ENCODE measurements at regions not wholly inside any gene's neighbourhood (a gene's known extent, or its start where the extent isn't known, plus 50 kb on each side); places are given as distances from the start of the nearest gene placed in this dataset.

DNA sequence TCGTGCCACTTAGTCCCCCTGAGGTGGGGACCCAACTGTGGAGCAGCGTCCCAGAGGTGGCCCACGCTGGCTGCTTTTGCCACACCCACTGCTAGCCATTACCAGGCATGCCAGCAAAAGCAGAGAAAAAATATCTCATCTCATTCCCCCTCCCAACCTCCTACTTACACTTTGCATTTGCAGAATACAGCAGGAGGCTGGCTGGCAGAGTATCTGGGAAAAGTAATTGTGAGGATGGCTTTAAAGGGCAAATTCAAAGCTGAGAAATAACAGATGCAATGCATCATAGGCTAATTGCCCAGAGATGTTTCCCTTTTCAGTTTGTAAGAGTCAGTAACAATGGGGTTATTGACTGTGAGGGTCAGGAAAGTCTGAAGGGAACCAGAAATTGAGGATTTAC, 438.1 kb upstream of the DSEL start:
- Histone ChIP-seq H3K27ac (ENCODE audit: low read length) (no peak overlapping the region), H3K4me1 (ENCODE audit: low read length) (peaks cover 6% of the 10 kb centered on the region), H4K20me1 (ENCODE audit: insufficient read depth, low read length) (no peaks in the 10 kb centered on the region), H3K4me3 (ENCODE audit: low read length) (no peak overlapping the region), H2AFZ (ENCODE audit: low read depth, low read length) (no peak overlapping the region), H3K79me2 (ENCODE audit: low read length) (no peaks in the 10 kb centered on the region), H3K9me3 (ENCODE audit: insufficient read depth, low read length) (peaks cover 5% of the 10 kb centered on the region), H3K36me3 (replicated peaks; ENCODE audit: low read depth, low read length) (no peaks in the 10 kb centered on the region), H3K9ac (ENCODE audit: low read length) (no peak overlapping the region), H3K4me2 (ENCODE audit: low read length) (no peak overlapping the region), H3K27me3 (ENCODE audit: low read depth, low read length) (no peaks in the 10 kb centered on the region)
- TF ChIP-seq EZH2phosphoT487 (IDR thresholded peaks at IDR 0.05; ENCODE audit: low read depth), result no peak
- TF ChIP-seq, protein P1, sequence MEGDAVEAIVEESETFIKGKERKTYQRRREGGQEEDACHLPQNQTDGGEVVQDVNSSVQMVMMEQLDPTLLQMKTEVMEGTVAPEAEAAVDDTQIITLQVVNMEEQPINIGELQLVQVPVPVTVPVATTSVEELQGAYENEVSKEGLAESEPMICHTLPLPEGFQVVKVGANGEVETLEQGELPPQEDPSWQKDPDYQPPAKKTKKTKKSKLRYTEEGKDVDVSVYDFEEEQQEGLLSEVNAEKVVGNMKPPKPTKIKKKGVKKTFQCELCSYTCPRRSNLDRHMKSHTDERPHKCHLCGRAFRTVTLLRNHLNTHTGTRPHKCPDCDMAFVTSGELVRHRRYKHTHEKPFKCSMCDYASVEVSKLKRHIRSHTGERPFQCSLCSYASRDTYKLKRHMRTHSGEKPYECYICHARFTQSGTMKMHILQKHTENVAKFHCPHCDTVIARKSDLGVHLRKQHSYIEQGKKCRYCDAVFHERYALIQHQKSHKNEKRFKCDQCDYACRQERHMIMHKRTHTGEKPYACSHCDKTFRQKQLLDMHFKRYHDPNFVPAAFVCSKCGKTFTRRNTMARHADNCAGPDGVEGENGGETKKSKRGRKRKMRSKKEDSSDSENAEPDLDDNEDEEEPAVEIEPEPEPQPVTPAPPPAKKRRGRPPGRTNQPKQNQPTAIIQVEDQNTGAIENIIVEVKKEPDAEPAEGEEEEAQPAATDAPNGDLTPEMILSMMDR (IDR thresholded peaks at IDR 0.05; ENCODE audit: low read depth, low read length), result no peak

DNA sequence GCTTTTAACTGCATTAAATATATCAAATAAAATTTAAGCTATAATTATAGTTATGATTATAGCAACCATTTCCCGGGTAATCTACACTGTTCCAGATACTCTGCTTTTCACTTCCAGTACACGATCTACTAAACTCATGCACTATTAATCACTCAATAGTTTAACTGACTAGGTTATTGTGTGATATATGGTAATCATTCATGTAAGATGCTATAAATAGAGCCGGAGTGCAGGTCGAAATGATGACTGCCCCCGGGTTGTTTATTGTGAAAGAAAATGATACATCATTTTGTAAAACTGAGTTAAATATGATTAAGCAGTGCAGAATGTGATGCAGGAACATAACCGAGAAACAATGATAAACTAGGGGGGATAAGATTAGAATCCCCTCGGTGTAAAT, 434.6 kb upstream of the DSEL start:
- Histone ChIP-seq H3K27ac (ENCODE audit: low read length) (no peak overlapping the region), H3K79me2 (ENCODE audit: low read length) (no peaks in the 10 kb centered on the region), H3K27me3 (ENCODE audit: low read depth, low read length) (no peaks in the 10 kb centered on the region), H3K4me3 (ENCODE audit: low read length) (no peak overlapping the region), H3K4me1 (ENCODE audit: low read length) (peaks cover 6% of the 10 kb centered on the region), H3K36me3 (replicated peaks; ENCODE audit: low read depth, low read length) (no peaks in the 10 kb centered on the region), H2AFZ (ENCODE audit: low read depth, low read length) (no peak overlapping the region), H3K9me3 (ENCODE audit: insufficient read depth, low read length) (peaks cover 8% of the 10 kb centered on the region), H4K20me1 (ENCODE audit: insufficient read depth, low read length) (no peaks in the 10 kb centered on the region), H3K4me2 (ENCODE audit: low read length) (no peak overlapping the region), H3K9ac (ENCODE audit: low read length) (no peak overlapping the region)
- no peak for TF ChIP-seq EZH2phosphoT487 (IDR thresholded peaks at IDR 0.05; ENCODE audit: low read depth)
- TF ChIP-seq, protein P1 (IDR thresholded peaks at IDR 0.05; ENCODE audit: low read depth, low read length), result no peak

DNA sequence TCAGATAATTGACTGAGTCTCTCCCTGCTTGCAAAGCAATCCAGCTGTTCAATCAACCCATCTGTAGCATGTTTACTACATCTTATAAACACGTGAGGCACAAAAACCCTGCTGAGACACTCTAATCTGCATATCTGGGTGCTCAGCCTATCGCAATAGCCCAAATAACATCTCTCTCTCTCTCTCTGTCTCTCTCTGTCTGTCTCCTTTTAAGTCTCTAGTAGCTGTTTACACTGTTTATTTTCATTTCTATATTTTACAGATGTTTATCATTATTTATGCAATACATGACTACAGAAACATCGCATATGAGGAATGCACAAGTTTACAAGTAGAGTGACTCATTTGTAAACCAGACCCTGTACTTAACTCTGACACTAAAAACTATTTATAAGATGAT, 422.1 kb upstream of the DSEL start:
- no peak overlapping the region for H3K4me2 ChIP-seq (ENCODE audit: low read length)
- TF ChIP-seq, protein P1 (IDR thresholded peaks at IDR 0.05; ENCODE audit: low read depth, low read length), result no peak
- no peak for TF ChIP-seq EZH2phosphoT487 (IDR thresholded peaks at IDR 0.05; ENCODE audit: low read depth)
- H3K36me3 ChIP-seq (replicated peaks; ENCODE audit: low read depth, low read length), result no peaks in the 10 kb centered on the region
- H3K4me1 ChIP-seq (ENCODE audit: low read length), result peaks cover 27% of the 10 kb centered on the region
- H3K27ac ChIP-seq (ENCODE audit: low read length), result no peak overlapping the region
- H2AFZ ChIP-seq (ENCODE audit: low read depth, low read length), result no peak overlapping the region
- H3K4me3 ChIP-seq (ENCODE audit: low read length), result no peak overlapping the region
- H3K9me3 ChIP-seq (ENCODE audit: insufficient read depth, low read length), result no peaks in the 10 kb centered on the region
- peaks cover 11% of the 10 kb centered on the region; the same call in 1 of the 2 replicates for H3K27me3 ChIP-seq (ENCODE audit: low read depth, low read length)
- no peaks in the 10 kb centered on the region for H3K79me2 ChIP-seq (ENCODE audit: low read length)
- no peak overlapping the region for H3K9ac ChIP-seq (ENCODE audit: low read length)
- H4K20me1 ChIP-seq (ENCODE audit: insufficient read depth, low read length), result no peaks in the 10 kb centered on the region

DNA sequence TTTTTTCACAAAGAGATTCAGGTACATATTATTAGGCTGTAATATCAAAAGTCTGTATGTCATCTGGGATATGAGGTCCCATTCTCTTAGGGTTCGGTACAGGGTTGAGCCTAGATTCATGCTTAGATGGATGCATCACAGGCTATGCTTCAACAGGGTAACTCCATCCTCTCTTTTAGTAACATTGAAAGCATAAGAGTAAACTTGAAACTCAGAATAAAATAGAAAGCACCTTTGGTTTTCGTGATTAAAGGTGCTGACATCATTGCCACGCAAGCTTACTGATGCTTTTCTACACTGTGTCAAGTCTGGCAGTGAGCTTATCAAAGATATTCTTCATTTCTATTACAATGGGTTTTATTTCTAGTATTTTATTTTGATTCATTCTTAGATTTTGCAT, 419.1 kb upstream of the DSEL start:
- no peak for TF ChIP-seq EZH2phosphoT487 (IDR thresholded peaks at IDR 0.05; ENCODE audit: low read depth)
- TF ChIP-seq, protein P1 (IDR thresholded peaks at IDR 0.05; ENCODE audit: low read depth, low read length), result no peak
- Histone ChIP-seq H3K9ac (ENCODE audit: low read length) (no peak overlapping the region), H2AFZ (ENCODE audit: low read depth, low read length) (no peak overlapping the region), H3K4me2 (ENCODE audit: low read length) (peak overlapping the region; percentile 36), H3K27ac (ENCODE audit: low read length) (no peak overlapping the region), H4K20me1 (ENCODE audit: insufficient read depth, low read length) (no peaks in the 10 kb centered on the region), H3K4me1 (ENCODE audit: low read length) (peaks cover 45% of the 10 kb centered on the region), H3K4me3 (ENCODE audit: low read length) (no peak overlapping the region), H3K9me3 (ENCODE audit: insufficient read depth, low read length) (no peaks in the 10 kb centered on the region), H3K36me3 (replicated peaks; ENCODE audit: low read depth, low read length) (no peaks in the 10 kb centered on the region), H3K27me3 (ENCODE audit: low read depth, low read length) (peaks cover 11% of the 10 kb centered on the region; the same call in 1 of the 2 replicates), H3K79me2 (ENCODE audit: low read length) (no peaks in the 10 kb centered on the region)

All from OCI-LY3 (cell line).